ENCODE measurements at regions not wholly inside any gene's neighbourhood (a gene's known extent, or its start where the extent isn't known, plus 50 kb on each side); places are given as distances from the start of the nearest gene placed in this dataset.
"Not testable (repeated sequence)": the region's sequence is repeated elsewhere in the genome, so short reads cannot be mapped to it uniquely, and the experiment has no call there.

GRCh38 chr9:73053543-73053942 lies 98.1 kb upstream of the ANXA1 start:
- FAIRE-seq = no peak

- no peak for FAIRE-seq
These were observed 98.2 kb upstream of the ALDH1A1 start for GRCh38 chr9:73050887-73051550.

DNA sequence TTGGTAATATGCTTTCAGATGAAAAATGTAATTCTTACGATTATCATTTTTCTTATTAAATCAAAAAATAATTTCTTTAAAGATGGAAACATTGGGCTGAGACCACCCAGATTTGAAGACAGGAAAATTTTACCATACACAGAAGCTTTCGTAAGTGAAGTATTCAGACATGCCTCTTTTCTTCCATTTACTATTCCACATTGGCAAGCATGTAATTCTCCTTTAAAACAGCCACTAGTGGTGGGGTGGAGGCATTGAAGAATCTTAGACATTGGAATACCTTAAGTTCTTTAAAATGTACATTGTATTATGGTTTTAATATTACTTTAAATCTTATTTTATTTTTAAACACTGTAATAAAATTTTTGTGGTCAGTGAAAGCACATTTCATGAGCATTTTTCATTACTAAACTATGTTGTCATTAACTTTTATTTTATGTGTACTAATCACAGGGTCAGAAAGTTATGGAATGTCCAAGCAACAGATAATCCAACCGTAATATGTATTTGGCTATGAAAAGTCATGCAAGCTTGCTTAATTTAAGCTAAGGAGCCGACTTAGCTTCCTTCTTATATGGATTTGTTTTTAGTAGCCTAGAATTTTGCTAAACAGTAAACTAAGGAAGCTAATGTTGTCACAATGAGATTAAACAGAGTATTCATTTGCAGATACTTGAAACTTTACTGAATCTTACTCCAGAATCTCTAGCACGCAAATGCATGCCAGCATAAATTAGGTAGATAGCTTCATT lies 97.4 kb upstream of the ALDH1A1 start:
- no peak for FAIRE-seq

DNA sequence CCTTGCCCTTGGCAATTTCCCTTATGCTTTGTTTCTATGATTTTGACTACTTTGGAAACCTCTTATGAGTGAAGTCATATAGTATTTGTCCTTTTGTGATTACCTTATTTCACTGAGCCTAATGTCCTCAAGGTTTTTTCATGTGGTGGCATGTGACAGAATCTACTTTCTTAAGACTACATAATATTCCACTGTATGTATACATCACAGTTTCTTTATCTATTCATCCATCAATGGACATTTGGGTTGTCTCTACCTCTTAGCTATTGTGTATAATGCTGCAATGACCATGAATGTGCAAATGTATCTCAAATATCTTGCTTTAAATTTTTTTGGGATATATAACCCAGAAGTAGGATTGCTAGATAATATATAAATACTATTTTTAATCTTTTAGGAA lies 96.4 kb upstream of the ALDH1A1 start:
- no peak for FAIRE-seq

GRCh38 chr9:73046769-73047168 lies 93.9 kb upstream of the ALDH1A1 start:
- no peak for FAIRE-seq

GRCh38 chr9:73044776-73045175 lies 91.9 kb upstream of the ALDH1A1 start:
- not testable (repeated sequence) for FAIRE-seq

DNA sequence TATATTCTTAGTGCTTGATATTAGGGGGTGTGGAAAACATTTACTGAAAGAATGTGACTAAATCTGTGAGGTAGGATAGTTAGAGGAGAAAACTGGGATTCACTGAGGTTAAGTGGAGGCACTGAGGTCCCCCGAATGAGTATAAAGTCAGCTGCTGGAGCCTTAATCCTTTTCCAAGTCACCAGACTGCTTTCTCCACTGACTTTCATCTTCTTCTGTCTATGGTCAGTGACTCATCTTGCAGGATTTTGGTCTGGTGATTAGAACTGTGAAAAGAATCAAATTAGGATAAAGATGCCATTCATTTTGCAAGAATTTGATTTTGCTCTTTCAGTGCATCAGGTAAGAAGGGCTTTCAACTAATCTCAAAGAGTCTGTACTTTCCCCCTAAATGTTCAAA lies 89.3 kb upstream of the ALDH1A1 start:
- FAIRE-seq = no peak

GRCh38 chr9:73039271-73040263 lies 86.7 kb upstream of the ALDH1A1 start:
- no peak for FAIRE-seq

- no peak for FAIRE-seq
These were observed 85.8 kb upstream of the ALDH1A1 start for GRCh38 chr9:73038613-73039012.

DNA sequence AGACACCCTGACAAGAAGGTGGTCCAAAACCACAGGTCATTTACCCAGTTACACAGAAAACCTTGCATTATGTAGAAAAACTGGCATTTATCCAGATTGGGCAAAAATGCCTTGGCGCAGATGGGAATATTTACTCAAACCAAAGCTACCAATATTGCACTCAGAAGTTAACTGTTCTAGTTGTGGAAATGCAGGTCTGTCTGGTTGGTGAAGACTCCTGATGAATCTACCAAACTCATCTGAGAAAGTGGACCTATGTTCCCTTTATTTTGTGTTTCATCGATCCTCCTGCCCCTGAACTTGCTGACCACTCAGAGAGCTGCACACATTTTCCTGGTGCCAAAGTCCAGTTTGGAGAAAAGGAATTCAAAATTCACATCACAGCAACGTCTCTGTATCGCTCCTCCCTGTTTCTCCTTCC lies 85.2 kb upstream of the ALDH1A1 start:
- no peak for FAIRE-seq

- no peak for FAIRE-seq
These were observed 84.8 kb upstream of the ALDH1A1 start for GRCh38 chr9:73037613-73038012.

GRCh38 chr9:73034962-73035361 lies 82.1 kb upstream of the ALDH1A1 start:
- no peak for FAIRE-seq

DNA sequence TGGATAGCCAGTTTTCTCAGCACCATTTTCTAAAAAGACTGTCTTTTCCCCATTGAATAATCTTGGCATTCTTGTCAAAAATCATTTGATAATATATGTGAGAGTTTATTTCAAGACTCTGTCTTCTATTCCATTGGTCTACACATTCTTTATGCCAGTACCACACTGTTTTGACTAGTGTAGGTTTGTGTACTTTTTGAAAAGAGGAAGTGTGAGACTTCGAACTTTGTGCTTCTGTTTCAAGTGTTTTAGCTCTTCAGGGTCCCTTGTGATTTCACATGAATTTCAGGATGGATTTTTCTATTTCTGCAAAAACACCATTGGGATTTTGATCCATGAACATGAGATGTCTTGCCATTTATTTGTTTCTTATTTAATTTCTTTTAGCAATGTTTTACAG lies 78.5 kb upstream of the ALDH1A1 start:
- no peak for FAIRE-seq

DNA sequence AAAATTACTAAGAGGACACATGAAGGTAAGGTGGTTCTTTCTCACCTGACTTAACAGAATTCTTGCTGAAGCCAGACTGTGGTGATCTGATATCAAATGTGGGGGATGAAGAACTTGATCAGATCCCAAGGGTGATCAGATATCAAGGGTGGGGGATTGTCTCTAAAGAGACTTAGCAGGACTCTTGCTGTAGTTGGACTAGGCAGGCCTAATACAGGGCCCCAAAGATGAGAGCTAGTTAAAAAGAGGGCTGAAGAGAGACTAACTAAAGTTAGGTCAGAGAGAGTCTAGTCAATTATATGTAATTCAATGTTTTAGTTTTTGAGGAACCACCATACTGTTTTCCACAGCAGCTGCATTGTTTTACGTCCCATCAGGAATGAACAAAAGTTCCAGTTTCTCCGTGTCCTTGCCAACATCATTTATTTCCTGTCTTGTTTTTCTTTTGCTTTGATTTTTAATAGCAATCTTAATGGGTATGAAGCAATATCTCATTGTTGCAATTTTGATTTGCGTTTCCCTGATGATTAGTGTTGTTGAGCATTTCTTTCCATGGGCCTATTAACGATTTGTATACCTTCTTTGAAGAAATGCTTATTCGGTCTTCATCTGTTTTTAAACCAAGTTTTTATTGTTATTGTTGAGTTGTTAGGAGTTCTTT lies 77.6 kb upstream of the ALDH1A1 start:
- FAIRE-seq = no peak

DNA sequence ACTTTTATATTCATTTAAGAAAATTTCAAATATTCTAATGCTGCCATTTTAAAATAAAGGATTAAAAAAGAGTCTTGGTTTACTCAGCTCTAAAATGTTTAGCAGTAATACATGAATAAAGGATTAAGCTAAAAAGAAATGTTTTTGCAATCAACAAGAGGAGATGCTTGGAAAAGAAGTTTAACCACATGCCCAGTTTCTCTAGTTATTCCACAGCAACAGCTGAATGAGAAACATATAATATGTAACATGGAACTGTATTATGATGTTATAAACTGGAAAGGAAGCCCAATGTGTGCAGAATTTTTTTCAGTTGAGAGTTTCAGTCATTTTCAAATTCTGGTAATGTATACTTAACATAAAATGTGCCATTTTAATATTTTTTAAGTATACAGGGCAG lies 76.5 kb upstream of the ALDH1A1 start:
- FAIRE-seq = no peak

- FAIRE-seq = no peak
These were observed 73.5 kb upstream of the ALDH1A1 start for GRCh38 chr9:73026375-73026774.

- no peak for FAIRE-seq
These were observed 71.8 kb upstream of the ALDH1A1 start for GRCh38 chr9:73024601-73025034.

GRCh38 chr9:73023025-73023541 lies 70.2 kb upstream of the ALDH1A1 start:
- peak; percentile 87 for FAIRE-seq

- no peak for FAIRE-seq
These were observed 69.5 kb upstream of the ALDH1A1 start for GRCh38 chr9:73022353-73022752.

- no peak for FAIRE-seq
These were observed 68.0 kb upstream of the ALDH1A1 start for GRCh38 chr9:73020877-73021276.

DNA sequence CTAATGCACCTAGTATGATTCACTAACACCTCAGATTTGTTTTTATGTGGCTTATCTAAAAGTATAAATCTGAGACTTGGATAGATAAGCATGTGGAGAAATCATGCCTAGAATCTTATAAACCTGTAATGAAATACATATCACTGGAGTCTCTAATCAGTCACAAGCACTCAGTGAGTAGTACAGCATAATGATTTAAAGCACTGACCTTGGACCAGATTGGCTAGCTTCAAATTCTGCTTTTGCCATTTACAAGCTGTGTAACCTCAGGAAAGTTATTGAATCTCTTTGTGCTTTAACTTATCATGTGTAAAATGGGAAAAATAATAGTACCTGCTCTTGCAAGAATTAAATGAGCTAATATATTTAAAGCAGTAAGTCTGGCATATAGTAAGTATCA lies 61.2 kb upstream of the ALDH1A1 start:
- no peak for FAIRE-seq

DNA sequence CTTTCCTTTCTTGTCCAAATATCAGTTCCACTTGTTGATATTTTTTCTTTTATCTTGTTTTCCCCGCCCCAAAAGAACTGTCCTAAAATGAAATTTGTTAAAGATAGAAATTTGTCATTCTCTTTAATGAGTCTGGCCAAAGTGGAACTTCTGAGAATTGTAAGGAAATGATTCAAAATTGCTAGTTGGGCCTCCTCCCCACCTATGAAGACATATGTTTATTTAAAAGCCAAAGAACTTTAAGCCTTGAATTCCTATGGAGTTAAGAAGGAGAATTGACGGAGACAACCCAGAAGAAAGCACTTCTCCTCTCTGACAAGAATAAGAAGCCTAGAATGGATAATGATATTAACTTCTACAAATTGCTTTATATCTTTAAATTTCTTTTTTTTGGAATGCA lies 59.1 kb upstream of the ALDH1A1 start:
- FAIRE-seq = no peak

Data from G401.6 (cell line).